Peyer's patch (tissue), 4 donors: ENCODE measurements at regions not wholly inside any gene's neighbourhood (a gene's known extent, or its start where the extent isn't known, plus 50 kb on each side); places are given as distances from the start of the nearest gene placed in this dataset.

ENCODE experiments used
- DNase-seq, 3 donors: peaks; one replicate each; pipeline ENCODE4 v3.0.0-alpha.2; 2017 to 2019
- H3K27ac ChIP-seq, 4 donors: fragments of 200-600 bp; sonication (generic); one replicate each; pipeline ENCODE4 v1.5.1; 2016 to 2019
- H3K27me3 ChIP-seq, 2 donors: fragments of 200-600 bp; sonication (generic); one replicate each; pipeline ENCODE4 v1.5.1; 2019
- H3K36me3 ChIP-seq, 3 donors: fragments of 200-600 bp; sonication (generic); one replicate each; pipeline ENCODE4 v1.5.1; 2016 to 2019
- H3K4me1 ChIP-seq, 4 donors: fragments of 200-600 bp; sonication (generic); one replicate each; pipeline ENCODE4 v1.5.1; 2016 to 2019
- H3K4me3 ChIP-seq, 4 donors: fragments of 200-600 bp; sonication (generic); 1 replicate in 3 of 4; 2 replicates in 1 of 4; pipeline ENCODE4 v1.5.1; 2016 to 2019; ENCODE audit warnings: mild to moderate bottlenecking in 1 of 4
- H3K9me3 ChIP-seq, 4 donors: fragments of 200-600 bp; sonication (generic); one replicate each; pipeline ENCODE4 v1.5.1; 2016 to 2019; ENCODE audit warnings: mild to moderate bottlenecking in 1 of 4
- POLR2A ChIP-seq, 2 donors: fragments of 450-650 bp; IDR thresholded peaks; one replicate each; pipeline ENCODE4 v1.5.1; 2017; ENCODE audit warnings: antibody characterized with exemption in 2 of 2, mild to moderate bottlenecking in 2 of 2, moderate library complexity in 2 of 2
- TF ChIP-seq, protein P1 (sequence below), 6 experiments: fragments of 450-650 bp in 4 of 6; fragments of 200-600 bp in 2 of 6; sonication (generic) in 1 of 6; IDR thresholded peaks; one replicate each; pipeline ENCODE4 v1.5.1; 2017 to 2019; ENCODE audit warnings: antibody characterized with exemption in 6 of 6, mild to moderate bottlenecking in 3 of 6, moderate library complexity in 1 of 6

DNA sequence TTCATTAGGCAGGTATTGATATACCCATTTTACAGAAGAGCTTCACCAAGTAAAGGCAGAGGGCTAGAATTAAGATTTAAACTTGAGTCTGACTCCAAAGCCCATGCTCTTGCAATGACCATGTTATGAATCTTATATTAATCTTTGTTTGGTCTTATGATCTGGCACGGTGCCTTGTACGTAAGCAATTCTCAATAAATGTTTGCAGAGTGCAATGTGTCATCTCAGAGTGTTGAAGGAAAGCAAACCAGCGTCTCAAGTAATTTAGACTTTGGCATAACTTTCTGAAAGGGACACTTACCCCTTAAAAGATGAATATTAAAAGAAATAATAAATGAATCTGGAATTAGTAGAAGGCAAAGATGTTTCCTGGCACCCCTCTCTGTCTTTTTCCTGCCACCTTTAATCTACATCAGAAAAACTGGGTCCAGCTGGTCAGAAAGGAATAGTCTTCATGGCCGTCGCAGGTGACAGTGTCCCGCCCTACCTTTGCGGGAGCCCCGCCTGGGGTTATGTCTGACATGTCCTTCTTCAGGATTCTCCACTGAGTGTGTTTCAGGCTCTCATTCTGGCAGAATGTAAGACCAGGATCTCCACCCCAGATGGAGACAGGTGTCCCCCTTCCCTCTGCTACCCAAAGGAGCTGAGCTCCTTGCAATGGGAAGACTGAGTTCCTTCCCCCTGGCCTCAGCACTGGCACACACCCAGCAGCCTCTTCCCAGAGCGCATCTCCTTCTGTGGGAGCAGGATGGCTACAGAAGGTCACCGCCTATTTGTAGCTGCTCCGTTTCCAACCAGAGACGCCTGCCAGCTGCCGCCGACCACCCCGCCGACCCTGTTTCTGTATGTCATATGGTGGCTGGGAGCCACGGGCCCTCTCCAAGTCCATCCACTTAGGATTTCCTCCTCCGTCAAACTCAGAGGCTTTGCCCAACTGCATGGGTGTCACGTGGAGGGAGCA, 266.3 kb upstream of the ECI2 start:
- Histone ChIP-seq H3K4me3 (no peak overlapping the region), H3K4me1 (peaks cover 0 to 14% (median 0%) of the 10 kb centered on the region in 4 donors), H3K27ac (peak overlapping the region in 1 of 4 donors; percentile 35), H3K36me3 (no peaks in the 10 kb centered on the region), H3K9me3 (no peaks in the 10 kb centered on the region), H3K27me3 (no peaks in the 10 kb centered on the region)
- DNase-seq = no peak
- TF ChIP-seq, protein P1, sequence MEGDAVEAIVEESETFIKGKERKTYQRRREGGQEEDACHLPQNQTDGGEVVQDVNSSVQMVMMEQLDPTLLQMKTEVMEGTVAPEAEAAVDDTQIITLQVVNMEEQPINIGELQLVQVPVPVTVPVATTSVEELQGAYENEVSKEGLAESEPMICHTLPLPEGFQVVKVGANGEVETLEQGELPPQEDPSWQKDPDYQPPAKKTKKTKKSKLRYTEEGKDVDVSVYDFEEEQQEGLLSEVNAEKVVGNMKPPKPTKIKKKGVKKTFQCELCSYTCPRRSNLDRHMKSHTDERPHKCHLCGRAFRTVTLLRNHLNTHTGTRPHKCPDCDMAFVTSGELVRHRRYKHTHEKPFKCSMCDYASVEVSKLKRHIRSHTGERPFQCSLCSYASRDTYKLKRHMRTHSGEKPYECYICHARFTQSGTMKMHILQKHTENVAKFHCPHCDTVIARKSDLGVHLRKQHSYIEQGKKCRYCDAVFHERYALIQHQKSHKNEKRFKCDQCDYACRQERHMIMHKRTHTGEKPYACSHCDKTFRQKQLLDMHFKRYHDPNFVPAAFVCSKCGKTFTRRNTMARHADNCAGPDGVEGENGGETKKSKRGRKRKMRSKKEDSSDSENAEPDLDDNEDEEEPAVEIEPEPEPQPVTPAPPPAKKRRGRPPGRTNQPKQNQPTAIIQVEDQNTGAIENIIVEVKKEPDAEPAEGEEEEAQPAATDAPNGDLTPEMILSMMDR (IDR thresholded peaks at IDR 0.05) = no peak
- TF ChIP-seq POLR2A (IDR thresholded peaks at IDR 0.05) = no peak

GRCh38 chr6:4399656-4400055, 264.3 kb upstream of the ECI2 start:
- H3K27me3 ChIP-seq = no peaks in the 10 kb centered on the region
- no peak overlapping the region for H3K4me3 ChIP-seq
- DNase-seq = no peak
- peaks cover 0 to 14% (median 0%) of the 10 kb centered on the region in 4 donors for H3K4me1 ChIP-seq
- H3K27ac ChIP-seq = no peak overlapping the region
- no peak for TF ChIP-seq POLR2A (IDR thresholded peaks at IDR 0.05)
- TF ChIP-seq, protein P1 (IDR thresholded peaks at IDR 0.05) = no peak
- no peaks in the 10 kb centered on the region for H3K9me3 ChIP-seq
- H3K36me3 ChIP-seq = no peaks in the 10 kb centered on the region

GRCh38 chr6:4398791-4399190, 263.4 kb upstream of the ECI2 start:
- H3K27ac ChIP-seq = no peak overlapping the region
- H3K36me3 ChIP-seq = no peaks in the 10 kb centered on the region
- no peak for TF ChIP-seq POLR2A (IDR thresholded peaks at IDR 0.05)
- TF ChIP-seq, protein P1 (IDR thresholded peaks at IDR 0.05) = no peak
- H3K9me3 ChIP-seq = no peaks in the 10 kb centered on the region
- H3K4me3 ChIP-seq = no peak overlapping the region
- peaks cover 0 to 14% (median 0%) of the 10 kb centered on the region in 4 donors for H3K4me1 ChIP-seq
- H3K27me3 ChIP-seq = no peaks in the 10 kb centered on the region
- no peak for DNase-seq

DNA sequence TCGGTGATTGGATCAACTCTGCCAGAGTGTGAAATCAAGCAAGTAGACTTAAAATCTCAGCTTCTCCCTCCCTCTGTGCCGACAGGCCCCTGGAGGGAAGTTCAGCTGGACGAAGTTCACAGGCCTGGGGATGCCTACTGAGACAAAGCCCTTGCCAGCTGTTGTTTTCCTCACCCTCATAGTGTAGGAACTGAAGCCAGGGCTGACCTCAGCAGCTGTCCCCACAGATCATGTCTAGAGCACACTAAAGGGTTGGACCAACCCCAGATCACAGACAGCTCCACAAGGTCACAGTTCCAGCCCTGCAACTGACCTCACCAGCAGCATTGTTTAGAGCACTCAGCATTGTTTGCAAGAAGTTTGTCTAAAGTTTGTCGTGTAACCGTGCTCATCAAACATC, 261.9 kb upstream of the ECI2 start:
- no peaks in the 10 kb centered on the region for H3K27me3 ChIP-seq
- no peak overlapping the region for H3K27ac ChIP-seq
- no peak for DNase-seq
- peaks cover 0 to 7% (median 0%) of the 10 kb centered on the region in 4 donors for H3K4me1 ChIP-seq
- H3K9me3 ChIP-seq = no peaks in the 10 kb centered on the region
- H3K4me3 ChIP-seq = no peak overlapping the region
- TF ChIP-seq POLR2A (IDR thresholded peaks at IDR 0.05) = no peak
- TF ChIP-seq, protein P1 (IDR thresholded peaks at IDR 0.05) = no peak
- H3K36me3 ChIP-seq = no peaks in the 10 kb centered on the region

DNA sequence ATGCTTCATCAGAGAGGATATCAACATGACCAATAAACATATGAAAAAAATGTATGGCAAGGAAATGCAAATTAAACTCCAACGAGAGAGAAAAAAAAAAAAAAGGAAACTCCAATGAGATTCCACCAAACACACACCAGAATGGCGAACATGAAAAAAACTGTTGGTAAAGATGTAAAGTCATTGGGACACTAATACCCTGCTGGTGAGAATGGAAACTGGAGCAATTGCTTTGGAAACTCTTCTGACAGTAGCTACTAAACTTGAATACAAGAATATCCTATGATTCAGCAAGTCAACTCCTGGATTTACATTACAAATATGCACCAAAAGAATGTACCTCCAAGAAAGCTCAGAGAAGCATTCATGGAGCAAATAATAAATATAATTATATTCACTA, 260.7 kb upstream of the ECI2 start:
- Histone ChIP-seq H3K4me3 (no peak overlapping the region), H3K9me3 (no peaks in the 10 kb centered on the region), H3K36me3 (no peaks in the 10 kb centered on the region), H3K27me3 (no peaks in the 10 kb centered on the region), H3K4me1 (no peaks in the 10 kb centered on the region), H3K27ac (no peak overlapping the region)
- TF ChIP-seq, protein P1 (IDR thresholded peaks at IDR 0.05) = no peak
- TF ChIP-seq POLR2A (IDR thresholded peaks at IDR 0.05) = no peak
- no peak for DNase-seq
